Activated CD4-positive, alpha-beta T cell treated with anti-CD3 and anti-CD28 coated beads, Interleukin-2, Interleukin-6, amounts not matched to agents 100 ng/mL and 50 ng/mL, durations not matched to agents 16 hours and 8 hours (primary cell): ENCODE measurements at regions not wholly inside any gene's neighbourhood (a gene's known extent, or its start where the extent isn't known, plus 50 kb on each side); places are given as distances from the start of the nearest gene placed in this dataset.

ENCODE experiments used
- DNase-seq: peaks from one replicate; pipeline ENCODE4 v3.0.0-alpha.2; 2020

- DNase-seq, result no peak
Measured at GRCh38 chr2:62296832-62297623, 101.1 kb downstream of the B3GNT2 start.

DNA sequence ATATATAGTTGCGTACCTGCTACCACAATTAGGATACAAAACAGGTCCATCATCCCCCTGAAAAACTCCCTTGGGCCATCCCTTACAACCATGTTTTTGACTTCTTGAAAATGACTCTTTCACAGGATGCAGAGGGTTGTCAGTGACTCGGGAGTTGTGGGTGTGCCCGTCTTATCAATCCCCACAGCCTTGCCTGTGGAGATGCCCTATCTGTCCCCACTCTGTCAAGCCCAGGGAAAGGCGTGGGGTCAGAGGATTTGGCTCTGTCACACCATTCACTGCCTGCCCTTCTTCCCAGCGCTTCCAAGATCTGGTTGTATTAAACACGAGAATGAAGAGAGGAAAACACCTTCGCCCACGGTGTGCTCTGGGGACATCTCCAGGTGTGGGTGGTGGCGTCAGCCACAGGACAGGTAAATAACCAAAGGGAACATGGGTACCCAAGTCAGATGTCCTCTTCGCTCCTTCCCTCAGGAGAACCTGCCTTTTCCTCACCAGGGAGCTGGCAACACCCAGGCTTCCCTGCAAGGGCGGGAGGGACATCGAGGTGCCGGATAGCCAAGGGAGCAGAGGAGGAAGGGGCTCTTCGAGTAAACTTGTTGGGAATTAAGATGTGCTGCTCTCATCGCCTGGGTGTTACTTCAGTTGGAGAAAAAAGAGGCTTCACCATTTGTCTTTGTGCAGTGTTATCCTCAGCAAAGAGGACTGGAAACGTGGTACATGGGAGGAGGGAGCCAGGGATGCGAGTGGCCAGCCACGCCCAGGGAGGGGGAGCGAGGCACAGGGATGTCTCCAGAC, 100.3 kb downstream of the B3GNT2 start:
- DNase-seq, result no peak

DNA sequence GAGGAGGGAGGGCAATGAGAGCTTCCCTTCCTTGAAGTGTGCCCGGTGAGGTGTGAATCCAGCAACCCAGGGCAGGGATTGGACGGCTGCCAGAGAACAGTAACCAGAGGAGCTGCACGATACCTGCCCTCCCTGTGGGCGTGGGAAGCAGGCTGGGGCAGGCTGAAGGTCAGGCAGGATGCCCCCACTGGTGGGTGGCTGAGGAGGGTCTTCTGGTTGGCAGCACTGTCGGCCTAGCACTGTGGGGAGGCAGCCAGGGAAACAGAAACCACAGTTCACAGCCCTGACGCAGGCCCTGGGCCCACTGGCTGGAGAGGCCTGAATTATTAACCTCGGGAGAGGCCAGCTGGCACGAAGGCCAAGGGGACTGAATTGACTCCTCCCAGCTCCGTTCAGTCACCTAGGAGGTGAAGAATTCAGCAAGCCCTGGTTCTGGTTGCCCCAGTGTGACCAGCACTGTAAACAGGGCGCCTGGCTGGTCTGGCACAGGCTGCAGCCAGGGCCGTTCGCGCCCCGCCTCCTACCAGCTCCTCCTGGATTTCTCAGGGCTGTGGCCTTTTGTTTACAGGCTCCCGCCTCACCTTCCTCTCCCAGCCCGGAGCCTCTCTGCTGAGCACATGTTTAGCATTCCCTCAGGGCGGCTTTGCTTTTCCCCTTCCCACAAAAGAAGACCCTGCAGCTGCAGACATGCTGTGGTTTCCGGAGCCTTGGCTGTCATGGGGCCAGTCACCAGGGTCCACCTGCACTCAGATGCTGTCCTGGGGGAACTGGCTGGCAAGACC, 97.8 kb downstream of the B3GNT2 start:
- DNase-seq, result no peak

DNA sequence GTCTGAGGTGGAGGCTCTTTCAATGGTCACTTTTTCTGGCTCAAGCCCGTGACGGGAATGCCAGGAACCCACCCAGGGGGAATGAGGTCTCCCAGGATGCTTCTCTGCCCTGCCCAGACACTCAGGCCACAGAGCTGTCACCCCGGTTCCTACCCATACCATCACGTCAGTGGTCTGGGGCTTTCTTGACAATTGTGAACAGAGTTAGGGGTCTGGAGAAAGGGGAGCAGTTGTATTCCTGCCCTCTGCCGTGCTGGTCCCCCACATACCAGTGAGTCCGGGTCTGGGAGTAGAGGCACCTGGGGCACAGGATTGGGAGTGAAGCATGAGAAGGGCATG, 97.2 kb downstream of the B3GNT2 start:
- DNase-seq, result no peak

DNA sequence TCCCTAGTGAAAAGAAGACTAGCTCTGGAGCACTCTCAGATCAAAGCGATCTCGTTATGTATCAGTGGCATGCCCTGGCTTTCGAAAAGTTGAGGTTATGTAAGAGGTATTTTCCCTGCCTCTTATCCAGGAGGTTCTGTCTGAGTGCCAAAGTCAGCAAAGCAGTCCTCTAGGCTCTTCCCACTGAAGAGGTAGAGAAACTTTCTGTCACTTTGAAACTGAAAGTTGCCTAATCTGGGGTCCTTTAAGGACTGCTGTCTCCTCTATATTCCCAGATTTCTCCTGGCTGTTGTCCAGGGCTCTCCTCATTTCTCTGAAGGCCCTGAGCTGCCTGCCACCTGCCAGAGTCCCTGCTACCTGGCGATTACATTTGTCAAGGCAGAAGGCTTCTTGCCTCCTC, 96.3 kb downstream of the B3GNT2 start:
- no peak for DNase-seq

DNA sequence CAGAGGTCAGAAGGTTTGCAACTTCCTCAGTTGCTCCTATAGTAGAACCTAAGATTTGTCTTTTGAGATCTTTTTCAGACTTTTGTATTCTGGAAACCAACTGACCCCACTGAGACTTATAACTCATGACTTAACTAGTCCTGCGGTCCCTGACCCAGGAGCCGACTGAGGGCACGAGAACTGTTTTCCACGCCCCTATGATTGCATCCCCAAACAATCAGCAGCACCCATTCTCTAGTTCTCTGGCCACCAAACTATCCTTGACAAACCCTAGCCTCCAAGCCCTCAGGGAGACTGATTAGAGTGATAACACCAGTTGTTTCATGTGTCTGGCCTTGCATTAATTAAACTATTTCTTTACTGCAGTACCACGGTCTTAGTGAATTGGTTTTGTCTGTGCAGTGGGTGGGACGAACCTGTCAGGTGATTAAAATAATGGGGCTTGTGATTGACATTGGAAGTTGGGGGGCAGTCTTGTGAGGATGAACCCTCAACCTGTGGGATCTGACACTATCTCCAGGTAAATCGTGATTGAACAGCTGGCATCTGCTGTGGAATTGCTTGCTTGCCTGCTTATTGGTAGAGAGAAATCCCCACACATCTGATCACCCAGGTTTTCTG, 95.7 kb downstream of the B3GNT2 start:
- DNase-seq, result no peak

DNA sequence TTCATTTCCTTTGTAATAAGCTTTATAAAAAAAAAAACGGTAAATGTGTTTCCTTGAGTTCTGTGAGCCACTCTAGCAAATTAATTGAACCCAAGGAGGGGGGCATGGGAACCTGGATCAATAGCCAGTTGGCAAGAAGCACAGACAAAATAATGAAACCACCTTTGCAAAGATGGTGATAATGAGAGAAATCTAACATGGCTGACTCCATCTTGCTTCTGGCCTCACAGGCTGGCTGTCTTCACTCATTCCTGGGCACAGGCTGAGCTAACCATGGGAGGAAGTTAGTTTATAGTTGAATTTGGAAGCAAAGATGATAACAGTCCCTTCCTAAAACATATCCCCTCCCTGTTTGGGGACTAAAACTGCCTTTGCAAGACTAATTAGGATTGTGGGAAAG, 95.1 kb downstream of the B3GNT2 start:
- DNase-seq, result no peak

GRCh38 chr2:62287899-62288880, 92.3 kb downstream of the B3GNT2 start:
- DNase-seq, result peak; percentile 31

GRCh38 chr2:62287282-62287681, 91.4 kb downstream of the B3GNT2 start:
- DNase-seq, result no peak

GRCh38 chr2:62286089-62286785, 90.3 kb downstream of the B3GNT2 start:
- DNase-seq, result no peak

GRCh38 chr2:62284980-62285379, 89.1 kb downstream of the B3GNT2 start:
- no peak for DNase-seq

DNA sequence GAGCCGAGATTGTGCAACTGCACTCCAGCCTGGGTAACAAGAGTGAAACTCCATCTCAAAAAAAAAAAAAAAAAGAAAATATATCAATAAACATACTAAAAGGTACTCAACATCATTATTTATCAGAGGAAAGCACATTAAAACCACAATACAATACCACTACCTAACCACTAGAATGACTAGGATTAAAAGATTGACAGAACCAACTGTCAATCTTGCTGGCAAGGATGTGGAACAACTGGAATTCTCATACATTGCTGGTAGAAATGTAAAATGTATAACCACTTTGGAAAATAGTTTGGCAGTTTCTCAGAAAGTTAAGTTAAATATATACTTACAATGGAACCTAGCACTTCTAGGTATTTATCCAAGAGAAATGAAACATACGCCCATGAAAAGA, 88.6 kb downstream of the B3GNT2 start:
- no peak for DNase-seq

- no peak for DNase-seq
Measured at GRCh38 chr2:62283147-62283546, 87.2 kb downstream of the B3GNT2 start.

DNA sequence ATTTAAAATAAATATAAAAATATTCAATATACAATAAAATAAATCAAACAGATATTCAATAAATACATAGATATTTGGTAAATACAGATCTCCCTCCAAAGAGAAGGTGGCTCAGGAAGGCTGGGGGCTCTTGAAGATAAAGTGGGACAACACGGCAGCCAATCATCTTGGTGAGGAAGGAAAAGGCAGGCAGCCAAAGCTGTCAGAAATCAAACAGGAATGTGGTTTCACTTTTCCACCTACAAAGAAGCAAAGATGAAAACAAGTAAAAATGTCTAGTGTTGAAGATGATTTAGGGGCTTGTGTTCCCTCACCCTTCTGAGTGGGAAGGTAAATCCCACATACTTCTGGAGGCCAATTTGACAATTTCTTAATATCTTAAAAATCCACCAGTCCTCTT, 85.7 kb downstream of the B3GNT2 start:
- DNase-seq, result no peak

DNA sequence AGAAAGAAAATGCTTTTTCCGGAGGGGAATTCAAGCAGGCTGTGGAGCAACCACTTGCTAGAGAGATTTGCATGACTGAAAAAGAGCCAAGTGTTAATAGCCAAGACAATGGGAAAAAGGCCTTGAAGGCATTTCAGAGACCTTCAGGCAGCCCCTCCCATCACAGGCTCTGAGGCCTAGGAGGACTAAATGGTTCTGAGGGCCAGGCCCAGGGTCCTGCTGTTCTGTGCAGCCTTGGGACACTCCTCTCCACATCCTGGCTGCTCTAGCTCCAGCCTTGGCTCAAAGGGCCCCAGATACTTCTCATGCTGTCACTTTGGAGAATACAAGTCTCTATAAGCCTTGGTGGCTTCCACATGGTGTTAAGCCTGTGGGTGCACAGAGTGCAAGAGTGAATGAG, 81.8 kb downstream of the B3GNT2 start:
- no peak for DNase-seq
